NCI-H2196 treated with DMSO at 0.1 percent for 48 hours (cell line): ENCODE measurements at regions not wholly inside any gene's neighbourhood (a gene's known extent, or its start where the extent isn't known, plus 50 kb on each side); places are given as distances from the start of the nearest gene placed in this dataset.

Source experiments
- DNase-seq: peaks from one replicate; lab custom pipeline; 2025; ENCODE audit not compliant: unreplicated experiment; lab: John Stamatoyannopoulos, UW

DNA sequence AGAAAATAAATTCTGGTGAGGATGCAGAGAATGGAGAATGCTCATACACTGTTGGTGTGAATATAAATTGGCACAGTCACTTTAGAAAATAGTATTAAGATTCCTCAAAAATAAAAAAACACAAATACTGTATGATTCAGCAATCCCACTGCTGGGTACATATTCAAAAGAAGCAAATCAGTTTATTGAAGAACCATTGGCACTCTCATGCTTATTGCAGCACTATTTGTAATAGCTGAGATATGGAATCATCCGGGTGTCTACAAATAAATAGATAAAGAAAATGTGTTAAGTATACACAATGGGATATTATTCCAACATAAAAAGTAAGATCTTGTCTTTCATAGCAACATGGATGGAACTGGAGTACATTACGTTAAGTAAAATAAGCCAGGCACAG lies 579.4 kb upstream of the SEL1L start:
- no peak for DNase-seq

DNA sequence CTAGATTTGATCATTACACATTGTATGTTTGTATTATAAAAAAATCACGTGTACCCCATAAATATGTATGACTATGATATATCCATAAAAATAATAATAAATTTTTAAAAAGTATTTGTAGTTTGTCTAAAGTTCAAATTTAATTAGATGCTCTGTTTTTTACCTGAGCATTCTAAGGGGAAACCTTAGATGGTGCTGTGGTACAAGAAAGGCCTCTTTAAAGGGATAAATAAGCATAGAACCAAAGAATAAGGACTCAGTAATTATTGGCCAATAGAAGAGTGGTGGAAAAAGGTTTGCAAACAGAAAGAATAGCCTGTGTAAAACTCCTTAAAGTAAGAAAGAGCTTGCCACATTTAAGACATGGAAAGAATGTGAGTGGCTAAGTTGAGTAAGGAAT lies 580.1 kb upstream of the SEL1L start:
- no peak for DNase-seq

DNA sequence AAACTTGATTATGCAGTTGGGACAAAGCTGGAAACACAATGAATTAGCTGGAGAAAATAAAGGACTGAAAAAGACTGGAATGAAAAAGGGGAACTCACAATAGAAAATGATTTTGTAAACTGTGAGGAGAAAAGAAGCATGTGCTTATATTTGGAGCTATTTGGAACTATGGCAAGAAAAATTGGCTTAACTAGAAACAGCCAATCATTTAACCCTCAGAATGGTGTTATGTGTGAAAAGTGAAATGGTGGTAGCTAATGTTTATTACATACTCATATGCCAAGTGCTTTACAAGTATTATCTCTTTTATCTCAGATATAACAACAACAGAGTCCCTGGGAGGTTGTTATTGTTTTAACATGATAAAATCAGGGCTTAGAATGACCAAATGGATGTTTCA lies 583.1 kb upstream of the SEL1L start:
- no peak for DNase-seq

DNA sequence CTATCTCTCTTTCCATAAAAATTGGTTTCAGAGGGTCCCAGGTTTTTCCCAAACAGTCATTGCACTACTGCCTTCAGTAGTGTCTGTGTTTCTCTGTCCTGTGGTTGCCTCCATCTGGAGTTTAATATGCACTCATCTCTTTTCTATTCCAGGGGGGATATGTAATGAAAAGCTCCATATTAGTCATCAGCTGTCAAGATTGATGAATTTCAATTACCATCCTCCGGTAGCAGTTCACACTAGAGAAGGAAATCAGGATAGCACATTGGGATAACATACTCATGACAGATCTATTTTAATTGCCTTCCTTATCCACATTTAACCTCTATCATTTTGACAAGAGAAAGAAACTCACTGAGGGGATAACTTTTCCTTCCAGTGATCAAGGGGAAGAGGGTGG lies 589.0 kb upstream of the SEL1L start:
- no peak for DNase-seq

DNA sequence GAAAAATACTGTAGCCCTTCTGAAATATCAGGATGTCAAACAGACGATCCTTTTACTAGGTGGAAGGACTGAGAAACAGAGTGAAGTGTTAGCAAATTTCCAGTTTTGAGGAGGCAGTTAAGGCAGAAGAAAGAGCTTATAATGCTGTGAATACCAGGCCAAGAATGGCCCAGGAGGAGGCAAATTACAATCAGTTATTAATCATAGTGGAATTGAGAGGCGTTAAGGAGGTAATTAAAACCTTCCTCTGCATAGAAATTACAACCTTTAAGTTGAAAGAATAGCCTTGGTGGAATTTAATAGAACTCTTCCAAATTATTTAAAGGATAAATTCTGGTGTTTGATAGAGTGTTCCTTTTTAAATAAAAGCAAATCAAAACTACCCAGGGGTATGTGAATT lies 590.9 kb upstream of the SEL1L start:
- DNase-seq, result no peak

DNA sequence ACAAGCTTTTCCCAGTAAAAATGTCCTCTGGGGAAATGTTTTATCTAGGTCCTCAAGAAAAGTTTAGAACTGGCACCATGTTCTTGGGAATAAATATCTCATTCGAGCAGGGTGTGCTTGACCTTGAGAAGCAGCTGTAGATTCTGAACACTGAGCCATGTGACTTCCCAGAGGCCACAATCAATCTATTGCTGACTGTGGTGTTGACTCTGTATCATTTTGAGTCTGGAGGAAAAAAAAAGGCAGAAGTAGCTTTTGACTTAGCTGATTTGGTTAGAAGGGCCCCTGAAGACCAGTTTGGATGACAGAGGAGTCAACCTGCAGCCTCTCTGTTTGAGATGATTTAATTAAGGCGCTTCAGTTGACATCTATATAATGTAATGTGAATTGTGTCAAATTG lies 592.4 kb upstream of the SEL1L start:
- DNase-seq, result no peak

DNA sequence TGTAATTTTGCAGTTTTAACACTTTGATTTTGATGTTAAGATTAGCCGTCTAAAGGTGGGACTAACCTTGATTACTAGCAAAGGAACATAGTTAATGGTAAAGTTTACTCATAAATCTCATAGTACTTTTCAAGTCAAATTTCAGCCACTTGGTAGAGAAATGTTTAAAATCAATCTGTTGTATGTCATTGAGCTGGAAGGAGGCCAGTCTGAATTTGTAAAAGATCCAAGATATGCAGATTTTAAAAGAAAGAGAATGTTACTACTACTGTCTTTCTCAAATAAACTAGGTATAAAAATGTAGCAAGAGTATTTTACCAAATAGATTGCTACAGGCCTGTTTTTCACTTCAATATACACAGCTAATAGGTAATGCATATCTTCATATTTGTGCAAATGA lies 600.8 kb upstream of the SEL1L start:
- no peak for DNase-seq

DNA sequence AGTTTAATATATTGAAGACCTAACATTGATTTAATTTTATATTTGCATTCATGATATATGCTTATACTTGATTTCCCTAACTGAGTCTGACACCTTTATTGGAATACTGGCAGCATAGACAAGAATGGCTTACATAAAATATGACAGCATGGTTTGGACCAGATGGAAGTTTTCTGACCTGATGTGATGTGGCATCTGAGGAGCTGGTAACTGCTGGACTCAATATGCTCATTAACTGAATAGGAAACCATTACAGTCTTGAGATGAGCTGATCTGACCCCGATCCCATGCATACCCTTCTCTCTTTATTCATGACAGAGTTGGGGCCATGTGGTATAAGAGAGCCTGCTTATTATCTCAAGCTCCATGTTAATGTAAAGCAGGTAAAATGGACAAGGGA lies 604.8 kb upstream of the SEL1L start:
- no peak for DNase-seq

DNA sequence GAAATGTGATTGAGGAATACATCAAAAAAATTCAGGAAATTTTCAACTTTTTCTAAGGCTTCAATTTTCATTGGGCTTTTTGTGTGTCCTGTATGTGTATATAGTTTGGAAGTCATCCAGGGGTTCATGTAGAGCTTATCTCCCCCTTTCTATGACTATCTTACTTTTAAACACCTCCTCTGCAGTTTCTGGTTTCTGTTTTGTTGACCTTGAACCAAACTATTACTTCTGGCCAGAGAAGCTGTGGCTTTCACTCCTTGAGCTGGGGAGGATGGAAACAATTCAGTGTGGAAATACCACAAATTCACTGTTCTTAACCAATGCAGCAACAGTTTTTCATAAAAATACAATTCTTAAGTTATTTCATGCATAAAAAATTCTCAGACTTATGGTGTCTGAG lies 613.2 kb upstream of the SEL1L start:
- no peak for DNase-seq

DNA sequence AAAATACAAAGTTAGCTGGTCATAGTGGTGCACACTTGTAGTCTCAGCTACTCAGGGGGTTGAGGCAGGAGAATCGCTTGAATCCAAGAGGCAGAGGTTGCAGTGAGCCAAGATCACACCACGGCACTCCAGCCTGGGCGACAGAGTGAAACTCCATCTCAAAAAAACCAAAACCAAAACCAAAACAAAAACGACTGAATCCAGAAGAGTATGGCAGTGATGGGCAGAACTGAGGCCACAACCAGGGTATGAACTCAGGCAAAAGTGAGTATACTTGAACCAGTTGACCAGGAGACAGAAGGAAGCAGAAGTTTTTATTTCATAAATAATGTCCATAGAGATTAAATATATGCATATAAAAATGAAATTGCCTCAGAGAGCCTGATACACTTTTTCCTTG lies 620.0 kb upstream of the SEL1L start:
- no peak for DNase-seq

DNA sequence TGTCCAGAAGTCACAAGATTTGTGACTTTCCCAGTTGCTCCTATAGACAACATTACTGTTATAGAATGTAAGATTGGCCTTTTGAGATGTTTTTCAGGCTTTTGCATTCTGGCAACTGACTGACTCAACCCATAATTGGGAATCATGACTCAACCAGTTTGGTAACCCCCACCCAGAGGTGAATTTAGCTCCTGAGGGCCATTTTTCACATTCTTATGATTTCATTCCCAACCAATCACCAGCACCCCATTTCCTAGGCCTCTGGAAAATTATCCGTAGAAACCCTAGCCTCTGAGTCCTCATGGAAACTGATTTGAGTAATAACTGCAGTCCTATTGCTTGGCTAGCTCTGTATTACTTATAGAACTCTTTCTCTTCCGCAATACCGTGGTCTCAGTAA lies 626.0 kb upstream of the SEL1L start:
- DNase-seq, result no peak

DNA sequence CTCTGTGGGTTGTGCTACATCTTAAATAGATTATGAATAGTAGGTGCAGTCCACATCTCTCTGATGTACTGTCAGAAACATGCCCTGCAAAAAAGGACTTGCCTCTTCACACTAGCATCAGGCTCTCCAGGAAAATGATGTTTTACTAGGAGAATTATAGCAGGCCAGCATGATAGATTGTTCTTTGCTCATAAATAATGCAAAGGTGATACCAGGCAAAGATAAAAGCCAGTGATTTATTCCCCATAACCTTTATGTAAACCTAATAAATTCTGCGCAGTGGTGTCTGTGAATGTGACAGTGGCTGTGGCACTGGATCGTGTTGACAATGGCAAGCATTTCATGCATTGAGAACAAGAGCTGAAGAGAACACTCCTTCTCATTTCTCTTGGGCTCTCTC lies 646.5 kb upstream of the SEL1L start:
- DNase-seq, result no peak

DNA sequence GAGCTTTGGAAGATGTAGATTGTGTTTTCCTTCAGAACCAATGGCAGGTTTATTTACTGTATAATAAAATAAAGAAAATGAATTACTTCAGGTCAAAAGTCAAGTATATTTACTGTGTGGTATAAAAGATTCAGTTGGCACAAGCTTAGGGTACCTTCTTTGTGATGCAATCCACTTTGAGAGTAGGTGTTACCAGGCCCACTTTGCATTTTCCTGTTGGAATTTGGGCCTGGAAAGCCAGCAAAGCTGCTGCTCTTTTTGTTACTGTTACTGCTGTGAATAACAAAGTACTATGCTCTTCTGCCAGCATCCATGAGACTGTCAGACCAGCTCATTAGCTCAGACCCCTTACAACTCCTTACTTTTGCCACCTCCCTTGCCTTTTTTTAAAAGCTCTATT lies 649.0 kb upstream of the SEL1L start:
- DNase-seq, result no peak

DNA sequence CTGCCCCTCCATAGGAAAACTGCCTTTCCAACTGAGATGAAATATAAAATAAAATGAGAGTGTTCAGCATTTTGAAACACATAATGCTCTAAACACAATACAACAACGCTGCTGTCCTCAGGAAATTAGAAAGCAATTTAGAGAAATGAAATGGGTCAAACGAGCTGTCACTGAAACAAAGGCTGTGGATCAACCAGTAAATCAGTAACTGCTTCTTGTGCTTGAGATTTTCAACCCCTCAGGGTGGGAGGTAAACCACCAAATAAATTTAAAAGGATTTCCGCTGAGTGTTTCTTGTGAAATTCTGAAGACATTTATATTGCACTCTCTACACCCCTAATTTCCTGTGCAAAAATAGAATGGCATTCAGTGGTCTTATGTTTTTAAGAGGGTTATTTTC lies 657.1 kb upstream of the SEL1L start:
- DNase-seq, result no peak

DNA sequence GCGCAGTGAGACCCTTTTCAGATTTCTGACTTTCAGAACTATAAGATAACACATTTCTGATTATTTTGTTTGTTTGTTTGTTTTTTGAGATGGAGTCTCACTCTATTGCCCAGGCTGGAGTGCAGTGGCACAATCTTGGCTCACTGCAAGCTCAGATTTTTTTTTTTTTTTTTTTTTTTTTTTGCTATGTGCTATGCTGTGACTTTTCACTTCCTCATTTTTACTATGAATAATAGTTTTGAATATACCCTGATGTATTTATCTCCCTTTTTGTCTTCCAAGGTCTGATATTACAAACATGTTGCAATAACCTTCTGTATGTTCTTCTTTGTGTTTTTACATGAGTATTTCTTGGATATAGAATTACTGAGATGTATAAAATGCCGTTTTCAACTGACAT lies 658.7 kb upstream of the SEL1L start:
- DNase-seq, result no peak

DNA sequence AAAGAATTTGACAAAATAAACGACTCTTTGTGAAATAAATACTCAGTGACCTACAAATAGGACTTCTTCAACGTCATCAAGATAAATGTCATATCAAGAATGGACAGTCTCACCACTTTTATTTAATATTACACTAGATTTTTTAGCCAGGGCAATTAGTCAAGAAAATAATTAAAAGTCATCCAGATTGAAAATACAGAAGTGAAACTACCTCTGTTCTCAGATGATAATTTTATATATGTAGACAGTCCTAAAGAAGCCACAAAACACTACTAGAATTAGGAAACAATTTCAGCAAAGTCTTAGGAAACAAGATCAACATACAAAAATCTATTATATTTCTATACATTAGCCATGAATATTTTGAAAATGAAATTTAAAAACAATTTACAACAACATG lies 689.6 kb upstream of the SEL1L start:
- DNase-seq, result no peak

DNA sequence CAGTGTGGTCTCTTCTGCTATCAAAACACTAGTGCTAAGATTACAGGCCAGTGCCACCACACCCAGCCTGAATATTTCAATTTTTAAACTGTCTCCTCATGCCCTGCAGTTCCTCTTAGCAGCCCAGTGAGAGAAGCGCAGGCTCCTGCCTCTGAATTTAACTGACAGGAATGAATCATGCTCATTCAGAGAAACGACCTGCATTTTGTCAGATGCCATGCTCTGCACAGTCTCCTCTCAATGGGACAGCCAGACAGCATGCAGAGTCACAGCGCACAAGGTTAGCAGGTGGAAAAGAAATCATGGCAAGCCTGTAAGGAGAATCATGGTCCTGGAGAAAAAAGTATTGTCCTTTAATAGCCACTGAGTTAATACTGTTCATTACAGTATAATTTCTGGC lies 691.0 kb upstream of the SEL1L start:
- no peak for DNase-seq

DNA sequence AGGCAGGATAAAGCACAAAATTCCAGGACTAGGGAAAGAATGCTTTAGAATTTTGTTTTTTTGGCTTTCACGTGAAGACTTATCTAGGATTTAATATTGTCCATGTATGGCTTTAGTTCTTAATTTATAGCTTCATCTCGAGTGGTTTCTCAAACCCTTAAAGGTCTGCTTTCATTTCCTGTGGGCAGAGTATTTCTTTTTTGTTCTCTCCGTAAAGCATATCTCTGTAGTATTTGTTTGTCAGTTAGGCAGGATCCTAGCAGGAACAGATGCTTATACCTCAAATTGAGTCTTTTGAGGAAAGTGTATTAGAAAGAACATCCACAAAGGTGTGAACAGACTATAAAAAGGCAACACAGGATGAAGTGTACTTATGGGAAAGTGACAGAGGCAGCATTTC lies 697.1 kb upstream of the SEL1L start:
- DNase-seq, result no peak

DNA sequence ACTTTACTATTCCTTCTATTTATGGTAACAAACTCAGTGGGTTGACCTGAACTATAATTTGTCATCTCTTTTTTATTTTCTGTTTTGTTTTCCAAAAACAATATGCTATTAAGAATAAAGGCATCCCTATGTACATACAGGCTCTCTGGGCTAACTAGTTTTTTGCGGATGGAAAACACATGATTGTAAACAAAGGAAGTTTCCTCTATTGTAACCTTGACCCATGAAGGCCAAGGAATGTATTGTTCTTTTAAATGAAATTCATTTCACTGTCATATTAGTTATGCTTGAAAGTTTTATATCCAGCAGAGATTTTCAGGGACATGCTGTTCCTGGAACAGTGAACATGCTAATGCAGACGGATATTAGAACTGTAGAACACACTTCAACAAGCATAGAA lies 705.0 kb upstream of the SEL1L start:
- DNase-seq, result no peak

DNA sequence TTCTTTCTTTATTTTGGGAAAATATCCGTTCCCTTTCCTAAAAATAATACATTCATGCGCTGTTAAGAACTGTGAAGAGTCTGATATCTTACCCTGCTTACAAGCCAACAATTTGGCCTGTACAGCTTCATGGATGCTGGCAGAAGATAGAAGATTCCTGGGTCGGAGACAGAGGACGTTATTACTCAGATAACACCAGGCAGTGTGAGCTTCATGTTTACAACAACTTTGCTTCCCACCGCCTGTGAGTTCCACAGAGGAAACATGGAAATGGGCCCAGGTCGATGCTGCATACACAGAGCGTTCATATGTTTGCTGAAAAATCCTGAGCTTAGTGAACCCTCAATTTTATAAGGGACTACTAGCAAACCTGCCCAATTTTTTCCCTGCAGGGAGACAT lies 705.6 kb upstream of the SEL1L start:
- DNase-seq, result no peak

DNA sequence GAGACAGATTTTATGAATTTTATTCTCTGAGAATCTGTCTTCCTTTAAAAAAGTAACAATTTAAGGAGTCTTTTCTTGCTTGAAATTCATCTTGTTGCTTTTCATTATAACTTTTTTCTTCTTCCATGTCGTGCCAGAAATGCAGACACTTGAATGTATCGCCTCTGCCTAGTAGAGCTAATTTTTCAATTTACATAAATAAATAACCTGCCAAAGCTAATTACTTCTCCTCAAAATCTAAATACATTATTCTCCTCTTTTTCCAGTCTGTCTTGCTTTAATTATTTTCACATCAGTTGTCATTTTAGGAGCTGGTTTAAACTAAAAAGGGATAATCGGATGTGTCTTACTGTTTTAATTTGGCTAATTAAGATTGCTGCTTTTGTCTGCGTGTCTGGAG lies 711.1 kb upstream of the SEL1L start:
- DNase-seq, result no peak

DNA sequence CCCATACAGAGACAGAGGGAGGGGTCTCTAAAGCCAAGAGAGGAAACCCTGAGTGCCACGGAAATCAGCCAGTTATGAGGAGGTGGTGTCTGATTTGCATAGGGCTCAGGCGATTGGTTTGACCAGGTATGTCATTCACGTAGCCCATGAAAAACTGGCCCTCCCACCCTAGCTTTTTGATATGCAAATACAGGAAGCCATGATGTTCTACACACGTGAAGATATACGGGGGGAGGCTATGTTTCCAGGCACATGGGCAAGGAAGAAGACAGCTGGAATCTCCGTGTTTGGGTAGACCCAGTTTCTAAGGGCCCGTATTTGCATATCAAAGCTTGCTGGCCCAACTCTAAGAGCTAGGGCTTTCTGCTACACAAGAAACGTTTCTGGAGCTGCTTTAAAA lies 717.8 kb upstream of the SEL1L start:
- DNase-seq, result no peak

DNA sequence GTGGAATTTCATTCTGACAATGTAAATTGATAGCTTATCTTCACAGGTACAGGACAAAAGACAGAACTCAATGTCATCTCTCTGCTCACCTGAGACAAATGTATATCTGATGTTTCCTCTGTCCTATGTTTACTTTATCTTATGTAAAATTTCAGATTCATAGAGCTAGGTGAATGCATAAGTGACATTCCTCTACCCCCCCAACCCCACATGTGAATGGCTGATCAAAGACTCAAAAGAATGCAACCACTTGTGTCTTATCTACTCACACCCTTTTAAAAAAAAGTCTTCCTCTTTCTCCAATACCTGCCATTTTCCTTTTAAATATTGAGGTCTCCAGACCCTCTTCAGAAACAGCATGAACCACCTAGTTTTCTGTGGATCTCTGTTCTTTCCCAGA lies 736.6 kb upstream of the SEL1L start:
- DNase-seq, result no peak

DNA sequence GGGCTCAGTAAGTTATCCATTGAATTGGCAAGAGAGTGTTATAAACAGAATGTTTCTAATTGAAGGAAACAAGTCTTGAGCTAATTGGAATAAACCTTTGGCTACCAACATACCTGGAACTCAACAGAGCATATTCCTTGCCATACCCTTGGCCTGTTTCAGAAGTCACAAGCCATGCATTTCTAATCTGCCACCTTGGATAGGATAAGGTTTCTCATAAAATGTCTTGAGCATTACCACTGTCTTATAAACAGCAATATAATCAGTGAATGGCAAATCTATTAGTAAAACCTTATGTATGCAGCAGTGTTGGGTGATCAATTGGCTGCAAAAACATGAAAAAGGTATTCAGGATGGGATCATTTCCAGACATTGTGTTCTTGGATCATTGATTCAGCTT lies 765.2 kb upstream of the SEL1L start:
- no peak for DNase-seq
